Retina (tissue), 1 donor: ENCODE measurements at regions not wholly inside any gene's neighbourhood (a gene's known extent, or its start where the extent isn't known, plus 50 kb on each side); places are given as distances from the start of the nearest gene placed in this dataset.

ENCODE experiments used
- DNase-seq: peaks from one replicate; pipeline ENCODE4 v3.0.0-alpha.2; 2016

- DNase-seq = no peak
These were observed 1307.4 kb upstream of the ACVR2A start for GRCh38 chr2:146537477-146537876.

GRCh38 chr2:146532509-146533147 is 1312.2 kb upstream of the ACVR2A start:
- no peak for DNase-seq

- DNase-seq = no peak
These were observed 1312.8 kb upstream of the ACVR2A start for GRCh38 chr2:146532009-146532408.

GRCh38 chr2:146530886-146531285 is 1313.9 kb upstream of the ACVR2A start:
- no peak for DNase-seq

- DNase-seq = no peak
These were observed 1317.7 kb upstream of the ACVR2A start for GRCh38 chr2:146527166-146527565.

GRCh38 chr2:146523196-146523595 is 1321.6 kb upstream of the ACVR2A start:
- no peak for DNase-seq

GRCh38 chr2:146506851-146507250 is 1338.0 kb upstream of the ACVR2A start:
- no peak for DNase-seq

- no peak for DNase-seq
These were observed 1341.5 kb upstream of the ACVR2A start for GRCh38 chr2:146503366-146503765.

GRCh38 chr2:146496248-146496647 is 1348.6 kb upstream of the ACVR2A start:
- no peak for DNase-seq

GRCh38 chr2:146489386-146489785 is 1355.4 kb upstream of the ACVR2A start:
- no peak for DNase-seq

GRCh38 chr2:146481629-146482028 is 1363.2 kb upstream of the ACVR2A start:
- no peak for DNase-seq

- no peak for DNase-seq
These were observed 1367.4 kb upstream of the ACVR2A start for GRCh38 chr2:146477383-146477782.

- no peak for DNase-seq
These were observed 1376.3 kb upstream of the ACVR2A start for GRCh38 chr2:146468578-146468977.

- DNase-seq = no peak
These were observed 1377.4 kb upstream of the ACVR2A start for GRCh38 chr2:146467425-146467824.

GRCh38 chr2:146465460-146465859 is 1379.4 kb upstream of the ACVR2A start:
- DNase-seq = no peak

GRCh38 chr2:146461068-146461467 is 1383.8 kb upstream of the ACVR2A start:
- DNase-seq = no peak

GRCh38 chr2:146458585-146458984 is 1386.2 kb upstream of the ACVR2A start:
- DNase-seq = no peak

- DNase-seq = no peak
These were observed 1387.6 kb upstream of the ACVR2A start for GRCh38 chr2:146457221-146457620.

- DNase-seq = no peak
These were observed 1389.5 kb upstream of the ACVR2A start for GRCh38 chr2:146455325-146455724.

GRCh38 chr2:146451972-146452371 is 1392.9 kb upstream of the ACVR2A start:
- no peak for DNase-seq

GRCh38 chr2:146450131-146450530 is 1394.7 kb upstream of the ACVR2A start:
- DNase-seq = no peak

GRCh38 chr2:146444987-146445386 is 1399.8 kb upstream of the ACVR2A start:
- no peak for DNase-seq

- DNase-seq = no peak
These were observed 1400.7 kb upstream of the ACVR2A start for GRCh38 chr2:146444085-146444484.

- DNase-seq = no peak
These were observed 1406.6 kb upstream of the ACVR2A start for GRCh38 chr2:146438246-146438645.

- no peak for DNase-seq
These were observed 1407.1 kb upstream of the ACVR2A start for GRCh38 chr2:146437712-146438111.
